ENCODE measurements at regions not wholly inside any gene's neighbourhood (a gene's known extent, or its start where the extent isn't known, plus 50 kb on each side); places are given as distances from the start of the nearest gene placed in this dataset.

- no peaks in the 10 kb centered on the region for H3K36me3 ChIP-seq (replicated peaks in 1 of 2; ENCODE audit: control insufficient read depth in 1 of 2, insufficient read depth in 2 of 2, low read length in 2 of 2)
- no peak overlapping the region for H2AFZ ChIP-seq (ENCODE audit: insufficient read depth, low read depth, low read length, poor library complexity, severe bottlenecking)
- Mint-ChIP-seq H3K27ac (peak overlapping the region in 1 of 7 donors; percentile 33), H3K4me3 (no peak overlapping the region), H3K27me3 (ENCODE audit: low read depth in 3 of 3) (peaks cover 0 to 2% (median 2%) of the 10 kb centered on the region in 3 donors), H3K4me1 (peaks cover 6% of the 10 kb centered on the region), H3K9me3 (peaks cover 3 to 12% (median 7%) of the 10 kb centered on the region in 7 donors), H3K36me3 (no peaks in the 10 kb centered on the region)
- H3K4me3 ChIP-seq (replicated peaks in 1 of 3; ENCODE audit: low read depth in 2 of 3, low read length in 3 of 3), result no peak overlapping the region
- H3K9ac ChIP-seq (ENCODE audit: insufficient read depth, low read length, poor library complexity, severe bottlenecking), result no peak overlapping the region
- intact Hi-C loops (cut with micrococcal nuclease), result no loop called here
- DNase-seq, result no peak
- no peak overlapping the region for H3K4me2 ChIP-seq (replicated peaks; ENCODE audit: extremely low read depth, low read length, poor library complexity, severe bottlenecking)
- H3K4me1 ChIP-seq (ENCODE audit: control insufficient read depth in 1 of 2, insufficient read depth in 2 of 2, low read length in 2 of 2), result no peaks in the 10 kb centered on the region
- TF ChIP-seq, protein P1, sequence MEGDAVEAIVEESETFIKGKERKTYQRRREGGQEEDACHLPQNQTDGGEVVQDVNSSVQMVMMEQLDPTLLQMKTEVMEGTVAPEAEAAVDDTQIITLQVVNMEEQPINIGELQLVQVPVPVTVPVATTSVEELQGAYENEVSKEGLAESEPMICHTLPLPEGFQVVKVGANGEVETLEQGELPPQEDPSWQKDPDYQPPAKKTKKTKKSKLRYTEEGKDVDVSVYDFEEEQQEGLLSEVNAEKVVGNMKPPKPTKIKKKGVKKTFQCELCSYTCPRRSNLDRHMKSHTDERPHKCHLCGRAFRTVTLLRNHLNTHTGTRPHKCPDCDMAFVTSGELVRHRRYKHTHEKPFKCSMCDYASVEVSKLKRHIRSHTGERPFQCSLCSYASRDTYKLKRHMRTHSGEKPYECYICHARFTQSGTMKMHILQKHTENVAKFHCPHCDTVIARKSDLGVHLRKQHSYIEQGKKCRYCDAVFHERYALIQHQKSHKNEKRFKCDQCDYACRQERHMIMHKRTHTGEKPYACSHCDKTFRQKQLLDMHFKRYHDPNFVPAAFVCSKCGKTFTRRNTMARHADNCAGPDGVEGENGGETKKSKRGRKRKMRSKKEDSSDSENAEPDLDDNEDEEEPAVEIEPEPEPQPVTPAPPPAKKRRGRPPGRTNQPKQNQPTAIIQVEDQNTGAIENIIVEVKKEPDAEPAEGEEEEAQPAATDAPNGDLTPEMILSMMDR (IDR thresholded peaks at IDR 0.05), result no peak
- no peaks in the 10 kb centered on the region for H3K27me3 ChIP-seq (ENCODE audit: control insufficient read depth in 2 of 2, insufficient read depth in 2 of 2, low read length in 2 of 2)
- 98% methylated on average over 8 of the region's 11 CpGs for WGBS (ENCODE audit: insufficient coverage)
- no peaks in the 10 kb centered on the region for H3K79me2 ChIP-seq (ENCODE audit: insufficient read depth, low read length)
- H4K20me1 ChIP-seq (ENCODE audit: insufficient read depth, low read length), result no peaks in the 10 kb centered on the region
- peaks cover 3 to 8% of the 10 kb centered on the region in 2 donors for H3K9me3 ChIP-seq (replicated peaks in 1 of 2; ENCODE audit: control insufficient read depth in 1 of 2, insufficient read depth in 1 of 2, low read length in 2 of 2)
- no peak overlapping the region for H3K27ac ChIP-seq (ENCODE audit: low read depth in 1 of 2, low read length in 2 of 2)
Observed at GRCh38 chr2:172366596-172367150, 60.7 kb upstream of the ITGA6 start.

DNA sequence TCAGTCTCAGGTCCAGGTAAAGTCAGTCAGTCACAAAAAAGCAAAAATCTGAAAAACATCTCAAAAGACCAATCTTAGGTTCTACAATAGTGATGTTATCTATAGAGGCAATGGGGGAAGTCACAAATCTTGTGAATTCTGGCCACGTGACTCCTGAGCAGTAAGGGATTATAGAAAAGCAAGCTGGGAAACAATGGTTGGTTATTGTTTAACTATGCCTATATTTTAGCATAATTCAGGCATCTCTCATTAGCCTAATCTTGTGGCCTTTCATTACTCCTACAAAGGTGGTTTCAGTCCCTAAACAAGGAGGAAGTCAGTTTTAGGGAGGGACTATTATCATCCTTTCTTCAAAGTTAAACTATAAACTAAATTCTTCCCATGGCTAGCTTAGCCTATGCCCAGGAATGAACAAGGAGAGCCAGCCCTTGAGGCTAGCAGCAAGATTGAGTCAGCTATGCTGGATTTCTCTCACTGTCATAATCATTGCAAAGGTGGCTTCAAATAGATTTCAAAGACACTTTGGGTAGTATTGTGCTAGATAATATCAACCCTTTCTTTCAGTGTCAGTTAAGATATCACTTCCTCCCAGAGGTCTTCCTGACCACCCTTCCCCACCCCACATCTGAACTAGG, 56.4 kb upstream of the ITGA6 start:
- no peak overlapping the region for H3K4me3 ChIP-seq (replicated peaks in 1 of 3; ENCODE audit: low read depth in 2 of 3, low read length in 3 of 3)
- peaks cover 11 to 14% of the 10 kb centered on the region in 2 donors for H3K4me1 ChIP-seq (ENCODE audit: control insufficient read depth in 1 of 2, insufficient read depth in 2 of 2, low read length in 2 of 2)
- no peaks in the 10 kb centered on the region for H4K20me1 ChIP-seq (ENCODE audit: insufficient read depth, low read length)
- H3K36me3 ChIP-seq (replicated peaks in 1 of 2; ENCODE audit: control insufficient read depth in 1 of 2, insufficient read depth in 2 of 2, low read length in 2 of 2), result no peaks in the 10 kb centered on the region
- Mint-ChIP-seq H3K4me3 (no peak overlapping the region), H3K27ac (no peak overlapping the region), H3K4me1 (peaks cover 18% of the 10 kb centered on the region), H3K36me3 (no peaks in the 10 kb centered on the region), H3K9me3 (peaks cover 3 to 10% (median 7%) of the 10 kb centered on the region in 7 donors), H3K27me3 (ENCODE audit: low read depth in 3 of 3) (peaks cover 0 to 5% (median under 1%) of the 10 kb centered on the region in 3 donors)
- no peak overlapping the region for H3K4me2 ChIP-seq (replicated peaks; ENCODE audit: extremely low read depth, low read length, poor library complexity, severe bottlenecking)
- WGBS (ENCODE audit: insufficient coverage), result no CpG with 5 or more reads among the region's 1 CpG
- H3K9me3 ChIP-seq (replicated peaks in 1 of 2; ENCODE audit: control insufficient read depth in 1 of 2, insufficient read depth in 1 of 2, low read length in 2 of 2), result peaks cover 3 to 8% of the 10 kb centered on the region in 2 donors
- H3K79me2 ChIP-seq (ENCODE audit: insufficient read depth, low read length), result no peaks in the 10 kb centered on the region
- H2AFZ ChIP-seq (ENCODE audit: insufficient read depth, low read depth, low read length, poor library complexity, severe bottlenecking), result no peak overlapping the region
- TF ChIP-seq, protein P1 (IDR thresholded peaks at IDR 0.05), result no peak
- no peak for DNase-seq
- intact Hi-C loops (cut with micrococcal nuclease), result no loop called here
- H3K27me3 ChIP-seq (ENCODE audit: control insufficient read depth in 2 of 2, insufficient read depth in 2 of 2, low read length in 2 of 2), result no peaks in the 10 kb centered on the region
- H3K27ac ChIP-seq (ENCODE audit: low read depth in 1 of 2, low read length in 2 of 2), result no peak overlapping the region
- no peak overlapping the region for H3K9ac ChIP-seq (ENCODE audit: insufficient read depth, low read length, poor library complexity, severe bottlenecking)
